ENCODE measurements at regions not wholly inside any gene's neighbourhood (a gene's known extent, or its start where the extent isn't known, plus 50 kb on each side); places are given as distances from the start of the nearest gene placed in this dataset.
"Not testable (repeated sequence)": the region's sequence is repeated elsewhere in the genome, so short reads cannot be mapped to it uniquely, and the experiment has no call there.

- FAIRE-seq (peak; percentile 91), DNase-seq (ENCODE audit: low spot score in 2 of 2) (no peak)
Observed at GRCh38 chr11:91011503-91011902, 788.7 kb upstream of the CHORDC1 start.

- FAIRE-seq = no peak
Observed at GRCh38 chr11:91005458-91005857, 782.6 kb upstream of the CHORDC1 start.

GRCh38 chr11:90997241-90997640, 774.4 kb upstream of the CHORDC1 start:
- FAIRE-seq (no peak), DNase-seq (ENCODE audit: low spot score in 2 of 2) (no peak)

More at GRCh38 chr11:91005458-91005857, 782.6 kb upstream of the CHORDC1 start:
- DNase-seq (ENCODE audit: low spot score in 2 of 2) = no peak

DNA sequence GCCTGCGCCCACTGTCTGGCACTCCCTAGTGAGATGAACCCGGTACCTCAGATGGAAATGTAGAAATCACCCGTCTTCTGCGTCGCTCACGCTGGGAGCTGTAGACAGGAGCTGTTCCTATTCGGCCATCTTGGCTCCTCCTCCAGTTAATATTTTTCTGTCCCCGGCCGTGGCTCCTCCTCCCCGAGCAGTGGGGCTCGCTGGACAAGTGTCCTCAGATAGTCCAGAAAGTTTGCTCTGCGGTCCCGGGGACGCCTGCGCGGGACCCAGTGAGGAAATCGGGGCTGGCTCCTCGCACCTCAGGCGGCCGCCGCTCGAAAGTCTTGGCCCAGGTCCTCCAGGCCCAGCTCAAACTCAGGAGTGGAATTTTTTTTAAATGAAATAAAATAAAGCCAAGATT, 749.3 kb upstream of the CHORDC1 start:
- not testable (repeated sequence) for DNase-seq (ENCODE audit: low spot score in 2 of 2); FAIRE-seq

GRCh38 chr11:90947930-90948329, 725.1 kb upstream of the CHORDC1 start:
- FAIRE-seq (no peak), DNase-seq (ENCODE audit: low spot score in 2 of 2) (no peak)

GRCh38 chr11:90930252-90930651, 707.4 kb upstream of the CHORDC1 start:
- DNase-seq (ENCODE audit: low spot score in 2 of 2) (no peak), FAIRE-seq (no peak)

- FAIRE-seq = no peak
Observed at GRCh38 chr11:90919332-90919731, 696.5 kb upstream of the CHORDC1 start.

GRCh38 chr11:90916706-90917105, 693.9 kb upstream of the CHORDC1 start:
- no peak for DNase-seq (ENCODE audit: low spot score in 2 of 2)
- FAIRE-seq = no peak

More at GRCh38 chr11:90919332-90919731, 696.5 kb upstream of the CHORDC1 start:
- no peak for DNase-seq (ENCODE audit: low spot score in 2 of 2)

- DNase-seq (ENCODE audit: low spot score in 2 of 2) = no peak
- FAIRE-seq = no peak
Observed at GRCh38 chr11:90913131-90913668, 690.4 kb upstream of the CHORDC1 start.

GRCh38 chr11:90912631-90913030, 689.8 kb upstream of the CHORDC1 start:
- FAIRE-seq (no peak), DNase-seq (ENCODE audit: low spot score in 2 of 2) (no peak)

- no peak for FAIRE-seq
- DNase-seq (ENCODE audit: low spot score in 2 of 2) = no peak
Observed at GRCh38 chr11:90911192-90911591, 688.3 kb upstream of the CHORDC1 start.

DNA sequence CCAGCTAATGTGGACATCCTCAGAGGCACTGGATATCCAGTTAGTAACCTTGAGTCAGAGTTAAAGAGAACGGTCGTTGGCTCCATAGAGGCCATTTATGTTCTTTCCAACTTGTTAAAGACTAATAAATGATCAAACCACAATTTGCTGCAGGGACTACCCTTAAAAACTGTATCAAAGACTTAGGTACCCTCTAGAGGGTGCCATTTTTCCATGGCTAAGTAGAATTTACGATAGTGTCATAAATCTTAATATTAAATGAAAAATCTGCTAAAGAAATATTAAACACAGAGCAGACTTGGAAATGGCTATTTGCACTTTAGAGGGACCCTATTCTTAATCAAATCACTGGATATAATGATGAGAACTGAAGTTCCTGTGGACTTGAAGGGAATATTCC, 685.2 kb upstream of the CHORDC1 start:
- no peak for FAIRE-seq
- no peak for DNase-seq (ENCODE audit: low spot score in 2 of 2)

DNA sequence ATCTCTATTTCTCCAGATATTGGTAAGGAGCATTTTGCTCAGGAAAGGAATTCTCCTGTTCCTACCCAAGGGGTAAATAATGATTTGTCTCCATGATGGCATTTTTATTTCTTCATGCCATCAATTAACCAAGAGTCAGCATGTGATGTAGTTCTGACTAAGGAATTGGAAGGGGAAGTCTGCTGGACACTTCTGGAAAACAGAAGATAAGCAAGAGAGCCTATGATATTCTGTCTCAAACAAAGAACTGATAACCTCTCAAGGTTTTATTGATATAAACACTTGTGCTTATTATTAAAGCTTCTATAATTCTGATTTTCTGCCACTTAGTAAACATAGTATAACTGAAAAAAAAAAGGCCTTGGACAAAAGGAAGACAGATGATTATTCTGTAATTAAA, 673.0 kb upstream of the CHORDC1 start:
- FAIRE-seq (no peak), DNase-seq (ENCODE audit: low spot score in 2 of 2) (no peak)

DNA sequence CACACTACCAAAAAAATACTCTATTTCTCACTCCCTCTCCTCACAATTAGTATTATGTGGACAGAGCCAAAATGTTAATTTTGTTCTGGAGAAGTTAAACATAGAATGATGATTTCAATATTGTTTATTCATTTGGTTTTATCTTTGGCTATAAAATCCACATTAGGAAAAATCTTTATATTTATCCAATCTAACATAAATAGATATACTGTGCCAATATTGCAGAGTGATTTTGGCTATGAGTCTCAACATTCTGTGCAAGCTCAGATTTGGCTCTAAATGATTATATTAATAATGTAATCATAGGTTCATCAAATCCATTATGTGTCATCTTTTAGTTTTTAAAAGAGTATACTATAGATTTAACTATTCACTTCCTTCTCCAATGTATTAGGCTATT, 667.5 kb upstream of the CHORDC1 start:
- FAIRE-seq = no peak
- DNase-seq (ENCODE audit: low spot score in 2 of 2) = no peak

GRCh38 chr11:90884181-90884580, 661.3 kb upstream of the CHORDC1 start:
- DNase-seq (ENCODE audit: low spot score in 2 of 2) (no peak), FAIRE-seq (peak; percentile 68)

DNA sequence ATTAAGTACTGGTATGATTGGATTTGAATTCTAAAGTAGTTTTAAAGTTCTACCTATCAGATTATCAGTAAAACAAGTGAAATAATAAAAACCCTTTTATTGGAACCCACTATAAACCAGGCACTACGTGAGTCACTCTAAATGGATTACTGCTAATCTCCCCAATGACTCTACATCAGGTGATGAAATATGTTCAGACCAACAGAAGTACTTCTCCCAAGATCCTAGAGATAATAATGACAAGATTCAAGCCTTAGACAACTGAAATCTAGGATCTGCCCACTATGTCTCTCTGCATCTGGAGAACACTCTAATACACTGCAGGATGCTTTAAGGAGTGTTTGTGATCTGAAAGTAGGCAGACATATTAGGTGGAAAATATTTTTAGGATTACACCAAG, 652.1 kb upstream of the CHORDC1 start:
- DNase-seq (ENCODE audit: low spot score in 2 of 2) (no peak), FAIRE-seq (no peak)

DNA sequence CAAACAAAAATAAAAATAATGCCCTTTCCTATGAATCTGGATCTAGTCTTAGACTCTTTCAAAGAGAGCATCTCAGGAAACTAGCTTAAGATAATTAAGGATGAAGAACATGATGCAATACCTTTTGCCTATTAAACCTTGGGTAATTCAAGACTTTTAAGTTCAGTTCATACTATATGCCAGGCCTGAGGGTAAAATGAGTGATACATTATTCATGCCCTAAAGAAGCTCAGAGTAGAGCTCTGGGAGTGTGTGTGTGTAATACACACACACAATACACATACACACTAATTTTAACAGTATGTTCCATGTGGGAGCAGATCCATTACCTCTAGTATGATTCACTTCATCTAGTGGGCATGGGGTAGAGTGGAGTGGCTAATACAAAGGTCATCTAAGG, 651.4 kb upstream of the CHORDC1 start:
- no peak for FAIRE-seq

DNA sequence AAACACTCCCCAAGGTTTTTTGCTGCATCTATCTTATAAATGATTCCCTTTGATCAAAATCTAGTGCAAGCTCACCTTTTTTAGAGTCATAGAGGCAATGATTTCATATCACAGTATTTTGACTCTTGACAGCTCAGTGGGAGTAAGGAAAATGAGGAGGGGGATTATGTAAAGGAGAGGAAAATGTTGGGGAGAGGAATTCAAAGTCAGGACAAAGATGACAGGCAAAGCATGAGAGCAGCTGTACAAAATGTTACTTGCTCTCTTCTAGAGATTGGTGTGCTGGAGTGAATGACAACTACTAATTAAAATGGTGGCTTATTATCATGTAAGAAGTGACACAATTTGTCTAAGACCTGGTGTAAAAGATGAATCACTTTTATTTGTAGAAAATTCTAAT, 644.6 kb upstream of the CHORDC1 start:
- DNase-seq (ENCODE audit: low spot score in 2 of 2) (no peak), FAIRE-seq (no peak)

More for the DNA sequence above, 651.4 kb upstream of the CHORDC1 start:
- DNase-seq (ENCODE audit: low spot score in 2 of 2) = no peak

- FAIRE-seq (no peak), DNase-seq (ENCODE audit: low spot score in 2 of 2) (no peak)
Observed at GRCh38 chr11:90856790-90857189, 633.9 kb upstream of the CHORDC1 start.

DNA sequence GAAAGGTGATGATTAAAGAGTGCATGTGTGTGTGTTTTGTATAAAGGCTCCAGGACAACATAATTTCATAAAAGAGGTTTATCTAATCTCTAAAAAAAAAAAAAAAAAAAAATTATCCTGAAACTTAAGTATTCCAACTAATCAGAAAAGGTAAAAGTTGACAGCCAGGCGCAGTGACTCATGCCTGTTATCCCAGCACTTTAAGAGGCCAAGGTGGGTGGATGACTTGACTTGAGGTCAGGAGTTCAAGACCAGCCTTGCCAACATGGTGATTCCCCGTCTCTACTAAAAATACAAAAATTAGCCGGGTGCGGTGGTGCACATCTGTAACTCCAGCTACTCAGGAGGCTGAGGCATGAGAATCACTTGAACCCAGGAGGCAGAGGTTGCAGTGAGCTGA, 632.7 kb upstream of the CHORDC1 start:
- DNase-seq (ENCODE audit: low spot score in 2 of 2) (no peak), FAIRE-seq (no peak)

DNA sequence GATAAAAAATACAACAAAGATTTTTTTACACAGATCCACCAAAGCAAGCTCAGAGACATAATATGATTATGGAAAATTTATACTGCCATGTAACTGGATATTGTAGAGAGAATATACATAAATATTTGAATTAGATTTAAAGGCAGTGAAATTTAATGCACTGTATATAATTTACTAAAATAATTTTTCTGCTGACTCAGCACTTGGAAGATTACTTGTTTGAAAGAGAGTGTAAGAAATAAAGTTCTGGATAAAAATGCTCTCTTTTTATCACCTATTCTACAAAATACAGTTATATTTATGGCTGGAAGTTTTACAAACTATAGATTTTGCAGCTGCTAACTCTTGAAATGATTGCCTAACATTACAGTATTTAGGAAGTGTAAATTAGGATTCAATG, 628.3 kb upstream of the CHORDC1 start:
- FAIRE-seq = no peak
- no peak for DNase-seq (ENCODE audit: low spot score in 2 of 2)

GRCh38 chr11:90849312-90849711, 626.5 kb upstream of the CHORDC1 start:
- DNase-seq (ENCODE audit: low spot score in 2 of 2) (no peak), FAIRE-seq (no peak)

- no peak for DNase-seq (ENCODE audit: low spot score in 2 of 2)
- FAIRE-seq = no peak
Observed at GRCh38 chr11:90847268-90847886, 624.5 kb upstream of the CHORDC1 start.
